H9 (cell line): ENCODE measurements at regions not wholly inside any gene's neighbourhood (a gene's known extent, or its start where the extent isn't known, plus 50 kb on each side); places are given as distances from the start of the nearest gene placed in this dataset.

Experiments
- DNase-seq: peaks from one replicate; pipeline ENCODE4 v3.0.0-alpha.2; 2017
- H2AFZ ChIP-seq: one replicate; pipeline ENCODE4 v1.6.1; 2013; ENCODE audit warnings: mild to moderate bottlenecking, low read length, control low read depth, moderate library complexity
- H2AK5ac ChIP-seq: 2 replicates; pipeline ENCODE4 v1.6.1; 2013; ENCODE audit warnings: low read length, control low read depth, mixed read lengths; ENCODE audit not compliant: insufficient read length
- H2BK120ac ChIP-seq: one replicate; pipeline ENCODE4 v1.6.1; 2013; ENCODE audit warnings: low read depth, mild to moderate bottlenecking, low read length, control low read depth, inconsistent platforms; ENCODE audit not compliant: poor library complexity, severe bottlenecking
- H2BK12ac ChIP-seq: 2 replicates; pipeline ENCODE4 v1.6.1; 2013; ENCODE audit warnings: low read length, control low read depth, mixed read lengths, low read depth; ENCODE audit not compliant: insufficient read length
- H2BK15ac ChIP-seq: 2 replicates; pipeline ENCODE4 v1.6.1; 2013; ENCODE audit warnings: low read depth, low read length, control low read depth
- H2BK20ac ChIP-seq: one replicate; pipeline ENCODE4 v1.6.1; 2013; ENCODE audit warnings: low read depth, mild to moderate bottlenecking, low read length, control low read depth, inconsistent platforms; ENCODE audit not compliant: poor library complexity, severe bottlenecking
- H2BK5ac ChIP-seq: 2 replicates; pipeline ENCODE4 v1.6.1; 2013; ENCODE audit warnings: low read length, control low read depth, mixed read lengths; ENCODE audit not compliant: insufficient read length
- H3K14ac ChIP-seq: 2 replicates; pipeline ENCODE4 v1.6.1; 2013; ENCODE audit warnings: low read length, control low read depth; ENCODE audit not compliant: insufficient read depth
- H3K18ac ChIP-seq: 2 replicates; pipeline ENCODE4 v1.6.1; 2013; ENCODE audit warnings: low read depth, mild to moderate bottlenecking, mixed read lengths, low read length, control low read depth; ENCODE audit not compliant: insufficient read length
- H3K23ac ChIP-seq: 2 replicates; pipeline ENCODE4 v1.6.1; 2013; ENCODE audit warnings: low read length, control low read depth, mixed read lengths, low read depth; ENCODE audit not compliant: insufficient read length
- H3K23me2 ChIP-seq: 2 replicates; pipeline ENCODE4 v1.6.1; 2013; ENCODE audit warnings: low read depth, mild to moderate bottlenecking, mixed read lengths, low read length, control low read depth; ENCODE audit not compliant: insufficient read length, poor library complexity, severe bottlenecking
- H3K27ac ChIP-seq: 2 replicates; pipeline ENCODE4 v1.5.1; 2013; ENCODE audit warnings: low read length, control low read depth, mixed read lengths, low read depth; ENCODE audit not compliant: insufficient read length
- H3K27me3 ChIP-seq: 2 replicates; pipeline ENCODE4 v1.6.1; 2013; ENCODE audit warnings: low read length, control low read depth, inconsistent platforms; ENCODE audit not compliant: insufficient read depth
- H3K4ac ChIP-seq: 2 replicates; pipeline ENCODE4 v1.6.1; 2013; ENCODE audit warnings: low read depth, mild to moderate bottlenecking, control low read depth, inconsistent platforms, low read length, moderate library complexity
- H3K4me1 ChIP-seq: 2 replicates; pipeline ENCODE4 v1.6.1; 2013; ENCODE audit warnings: low read length, control low read depth, inconsistent platforms; ENCODE audit not compliant: insufficient read depth
- H3K4me2 ChIP-seq: 2 replicates; pipeline ENCODE4 v1.6.1; 2013; ENCODE audit warnings: low read length, control low read depth, mixed read lengths; ENCODE audit not compliant: insufficient read length, insufficient read depth
- H3K56ac ChIP-seq: 2 replicates; pipeline ENCODE4 v1.6.1; 2013; ENCODE audit warnings: low read depth, mild to moderate bottlenecking, mixed read lengths, low read length, control low read depth; ENCODE audit not compliant: insufficient read length
- H3K79me1 ChIP-seq: 2 replicates; pipeline ENCODE4 v1.6.1; 2013; ENCODE audit warnings: low read depth, mild to moderate bottlenecking, moderate library complexity, low read length, control low read depth, inconsistent platforms; ENCODE audit not compliant: insufficient read depth, poor library complexity, severe bottlenecking
- H3K79me2 ChIP-seq: 2 replicates; pipeline ENCODE4 v1.6.1; 2013; ENCODE audit warnings: low read length, control low read depth, inconsistent platforms; ENCODE audit not compliant: insufficient read depth
- H3K9ac ChIP-seq: 2 replicates; pipeline ENCODE4 v1.6.1; 2013; ENCODE audit warnings: low read length, control low read depth, mixed read lengths; ENCODE audit not compliant: insufficient read length; ENCODE audit errors: extremely low read depth
- H3K9me3 ChIP-seq: one replicate; pipeline ENCODE4 v1.6.1; 2013; ENCODE audit warnings: low read depth, low read length, inconsistent platforms; ENCODE audit not compliant: control insufficient read depth
- H3T11ph ChIP-seq: one replicate; pipeline ENCODE4 v1.6.1; 2013; ENCODE audit warnings: mild to moderate bottlenecking, low read length, control low read depth, inconsistent platforms
- H4K20me1 ChIP-seq: one replicate; pipeline ENCODE4 v1.6.1; 2013; ENCODE audit not compliant: control insufficient read depth, insufficient read length, insufficient read depth
- H4K5ac ChIP-seq: 2 replicates; pipeline ENCODE4 v1.6.1; 2013; ENCODE audit warnings: low read depth, mild to moderate bottlenecking, mixed read lengths, low read length, control low read depth; ENCODE audit not compliant: insufficient read length
- H4K8ac ChIP-seq: replicated peaks from 2 replicates; pipeline ENCODE4 v1.6.1; 2013; ENCODE audit warnings: low read length, control low read depth, mixed read lengths, low read depth; ENCODE audit not compliant: insufficient read length
- H4K91ac ChIP-seq: 2 replicates; pipeline ENCODE4 v1.6.1; 2013; ENCODE audit warnings: low read depth, mild to moderate bottlenecking, moderate library complexity, mixed read lengths, low read length, control low read depth; ENCODE audit not compliant: insufficient read length
- H3K27ac Mint-ChIP-seq, 3 experiments: 2 replicates in 2 of 3; 3 replicates in 1 of 3; pipeline ENCODE4 v1.8.0; 2020 to 2021; ENCODE audit warnings: mixed read lengths in 3 of 3, mild to moderate bottlenecking in 1 of 3, moderate library complexity in 1 of 3
- H3K27me3 Mint-ChIP-seq: 2 replicates; pipeline ENCODE4 v1.8.0; 2021; ENCODE audit warnings: low read depth, mild to moderate bottlenecking, moderate library complexity, mixed read lengths
- H3K36me3 Mint-ChIP-seq, 3 experiments: 2 replicates in 2 of 3; 3 replicates in 1 of 3; pipeline ENCODE4 v1.8.0; 2020 to 2021; ENCODE audit warnings: low read depth in 3 of 3, mixed read lengths in 3 of 3; ENCODE audit not compliant: insufficient read depth in 1 of 3
- H3K4me1 Mint-ChIP-seq, 2 experiments: 2 replicates each; pipeline ENCODE4 v1.8.0; 2020; ENCODE audit warnings: mixed read lengths in 2 of 2
- H3K4me3 Mint-ChIP-seq, 2 experiments: 2 replicates in 1 of 2; 3 replicates in 1 of 2; pipeline ENCODE4 v1.8.0; 2020 to 2021; ENCODE audit warnings: mild to moderate bottlenecking in 2 of 2, mixed read lengths in 2 of 2, moderate library complexity in 1 of 2
- H3K9me3 Mint-ChIP-seq, 2 experiments: 2 replicates in 1 of 2; 3 replicates in 1 of 2; pipeline ENCODE4 v1.8.0; 2020; ENCODE audit warnings: mild to moderate bottlenecking in 2 of 2, mixed read lengths in 2 of 2, moderate library complexity in 1 of 2
- WGBS: extraction: QIAGEN DNeasy Blood & Tissue Kit; methylation state at CpG from one replicate; pipeline ENCODE4 v1.1.7; 2013; ENCODE audit warnings: missing lambda C conversion rate, low lambda C conversion rate, mixed read lengths; ENCODE audit not compliant: insufficient read length; ENCODE audit errors: extremely low coverage; 5-methylcytosine and 5-hydroxymethylcytosine counted together
- TF ChIP-seq, protein P1 (sequence below): fragments of 200-600 bp; sonication (generic); conservative IDR thresholded peaks from 3 replicates; pipeline ENCODE4 v1.8.0; 2021; ENCODE audit warnings: antibody characterized with exemption, mild to moderate bottlenecking

- Histone ChIP-seq H2BK12ac (no peak overlapping the region), H3T11ph (no peak overlapping the region), H3K18ac (no peak overlapping the region), H2AFZ (no peak overlapping the region), H2BK120ac (no peak overlapping the region), H3K56ac (no peak overlapping the region), H3K9ac (no peak overlapping the region), H2BK15ac (no peak overlapping the region), H3K23ac (no peak overlapping the region), H3K79me2 (peaks cover 2% of the 10 kb centered on the region; the same call in 1 of the 2 replicates), H3K27me3 (no peaks in the 10 kb centered on the region), H3K27ac (no peak overlapping the region), H3K23me2 (no peaks in the 10 kb centered on the region), H4K5ac (no peak overlapping the region), H3K4me1 (no peaks in the 10 kb centered on the region), H3K14ac (no peak overlapping the region), H2AK5ac (no peak overlapping the region), H3K4me2 (no peak overlapping the region), H2BK20ac (no peak overlapping the region), H3K4ac (no peak overlapping the region), H3K9me3 (no peaks in the 10 kb centered on the region), H2BK5ac (no peak overlapping the region), H4K8ac (no peak overlapping the region), H4K91ac (no peak overlapping the region), H4K20me1 (no peaks in the 10 kb centered on the region), H3K79me1 (no peaks in the 10 kb centered on the region)
- TF ChIP-seq, protein P1, sequence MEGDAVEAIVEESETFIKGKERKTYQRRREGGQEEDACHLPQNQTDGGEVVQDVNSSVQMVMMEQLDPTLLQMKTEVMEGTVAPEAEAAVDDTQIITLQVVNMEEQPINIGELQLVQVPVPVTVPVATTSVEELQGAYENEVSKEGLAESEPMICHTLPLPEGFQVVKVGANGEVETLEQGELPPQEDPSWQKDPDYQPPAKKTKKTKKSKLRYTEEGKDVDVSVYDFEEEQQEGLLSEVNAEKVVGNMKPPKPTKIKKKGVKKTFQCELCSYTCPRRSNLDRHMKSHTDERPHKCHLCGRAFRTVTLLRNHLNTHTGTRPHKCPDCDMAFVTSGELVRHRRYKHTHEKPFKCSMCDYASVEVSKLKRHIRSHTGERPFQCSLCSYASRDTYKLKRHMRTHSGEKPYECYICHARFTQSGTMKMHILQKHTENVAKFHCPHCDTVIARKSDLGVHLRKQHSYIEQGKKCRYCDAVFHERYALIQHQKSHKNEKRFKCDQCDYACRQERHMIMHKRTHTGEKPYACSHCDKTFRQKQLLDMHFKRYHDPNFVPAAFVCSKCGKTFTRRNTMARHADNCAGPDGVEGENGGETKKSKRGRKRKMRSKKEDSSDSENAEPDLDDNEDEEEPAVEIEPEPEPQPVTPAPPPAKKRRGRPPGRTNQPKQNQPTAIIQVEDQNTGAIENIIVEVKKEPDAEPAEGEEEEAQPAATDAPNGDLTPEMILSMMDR: no peak
- no CpG with 5 or more reads among the region's 4 CpGs for WGBS
- no peak for DNase-seq
- Mint-ChIP-seq H3K27me3 (no peaks in the 10 kb centered on the region), H3K36me3 (no peaks in the 10 kb centered on the region), H3K4me1 (no peaks in the 10 kb centered on the region), H3K9me3 (no peaks in the 10 kb centered on the region; a peak in 1 of 5 replicates), H3K27ac (no peak overlapping the region), H3K4me3 (no peak overlapping the region)
Observed at GRCh38 chr6:156449128-156449527, 328.1 kb upstream of the ARID1B start.
